Ovary (tissue), 7 donors: ENCODE measurements at regions not wholly inside any gene's neighbourhood (a gene's known extent, or its start where the extent isn't known, plus 50 kb on each side); places are given as distances from the start of the nearest gene placed in this dataset.
"Not testable (repeated sequence)": the region's sequence is repeated elsewhere in the genome, so short reads cannot be mapped to it uniquely, and the experiment has no call there.

Source experiments
- DNase-seq, 5 donors: peaks; one replicate each; pipeline ENCODE4 v3.0.0-alpha.2; 2019 to 2020
- H3K27ac ChIP-seq, 2 donors: fragments of 200-600 bp; one replicate each; pipeline versions ENCODE4 v1.5.1 to v1.8.0; 2019 to 2022
- H3K27me3 ChIP-seq: fragments of 200-600 bp; one replicate; pipeline ENCODE4 v1.8.0; 2022
- H3K36me3 ChIP-seq: fragments of 200-600 bp; sonication (generic); one replicate; pipeline ENCODE4 v1.5.1; 2019
- H3K4me1 ChIP-seq: one replicate; pipeline ENCODE4 v1.8.1; 2013; ENCODE audit warnings: mild to moderate bottlenecking, moderate library complexity; ENCODE audit not compliant: insufficient read depth
- H3K4me3 ChIP-seq: fragments of 200-600 bp; sonication (generic); one replicate; pipeline ENCODE4 v1.5.1; 2017
- H3K9me3 ChIP-seq, 2 donors: fragments of 200-600 bp in 1 of 2; sonication (generic) in 1 of 2; one replicate each; pipeline versions ENCODE4 v1.5.1 to v1.8.1; 2013 to 2019; ENCODE audit warnings: mild to moderate bottlenecking in 1 of 2, moderate library complexity in 1 of 2
- EP300 ChIP-seq: sonication (generic); formaldehyde crosslinking; IDR thresholded peaks from one replicate; pipeline ENCODE4 v1.6.1; 2017; ENCODE audit warnings: antibody characterized with exemption
- POLR2A ChIP-seq: fragments of 450-650 bp; IDR thresholded peaks from one replicate; pipeline ENCODE4 v1.6.1; 2017; ENCODE audit warnings: antibody characterized with exemption, mild to moderate bottlenecking, moderate library complexity
- WGBS, 3 donors: extraction: QIAGEN DNeasy Blood & Tissue Kit in 1 of 3; methylation state at CpG; one replicate each; pipeline versions ENCODE4 v1.1.5 to v1.1.7; 2013 to 2017; 5-methylcytosine and 5-hydroxymethylcytosine counted together
- intact Hi-C, 4 donors: fragments of 100-400 bp; cut with DNase I; formaldehyde crosslinking; loops; one replicate each; pipeline versions ENCODE4 v1.11.0 to v1.15.1; 2022 to 2023
- TF ChIP-seq, protein P1 (sequence below), 3 donors: fragments of 450-650 bp in 2 of 3; fragments of 200-600 bp in 1 of 3; IDR thresholded peaks; one replicate each; pipeline versions ENCODE4 v1.5.1 to v1.8.0; 2016 to 2022; ENCODE audit warnings: antibody characterized with exemption in 3 of 3, mild to moderate bottlenecking in 1 of 3
- donor health status: DM: no; HTN: no; CAD: no; lungs with moderate emphysema.
- donor health status: DM: no; HTN: no; CAD: no.
- donor health status: Bipolar disorder and iron deficiency.
- donor health status: DM: no; HTN: no; CAD: no.
- donor health status: DM: yes; HTN: yes; CAD: no.

DNA sequence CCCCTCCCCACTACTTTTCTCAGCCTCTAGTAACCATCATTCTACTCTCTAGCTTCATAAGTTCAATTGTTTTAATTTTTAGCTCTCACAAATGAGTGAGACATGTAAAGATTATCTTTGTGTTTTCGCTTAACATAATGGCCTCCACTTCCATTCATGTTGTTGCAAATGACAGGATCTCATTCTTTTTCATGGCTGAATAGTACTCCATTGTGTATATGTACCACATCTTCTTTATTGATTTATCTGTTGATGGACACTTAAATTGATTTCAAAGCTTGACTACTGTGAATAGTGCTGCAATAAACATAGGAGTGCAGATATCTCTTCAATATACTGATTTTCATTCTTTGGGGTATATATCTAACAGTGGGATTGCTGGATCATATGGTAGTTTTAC lies 699.8 kb upstream of the NR2F2 start:
- no peaks in the 10 kb centered on the region for H3K4me1 ChIP-seq
- TF ChIP-seq POLR2A, result no peak
- no peak for TF ChIP-seq EP300
- TF ChIP-seq, protein P1, sequence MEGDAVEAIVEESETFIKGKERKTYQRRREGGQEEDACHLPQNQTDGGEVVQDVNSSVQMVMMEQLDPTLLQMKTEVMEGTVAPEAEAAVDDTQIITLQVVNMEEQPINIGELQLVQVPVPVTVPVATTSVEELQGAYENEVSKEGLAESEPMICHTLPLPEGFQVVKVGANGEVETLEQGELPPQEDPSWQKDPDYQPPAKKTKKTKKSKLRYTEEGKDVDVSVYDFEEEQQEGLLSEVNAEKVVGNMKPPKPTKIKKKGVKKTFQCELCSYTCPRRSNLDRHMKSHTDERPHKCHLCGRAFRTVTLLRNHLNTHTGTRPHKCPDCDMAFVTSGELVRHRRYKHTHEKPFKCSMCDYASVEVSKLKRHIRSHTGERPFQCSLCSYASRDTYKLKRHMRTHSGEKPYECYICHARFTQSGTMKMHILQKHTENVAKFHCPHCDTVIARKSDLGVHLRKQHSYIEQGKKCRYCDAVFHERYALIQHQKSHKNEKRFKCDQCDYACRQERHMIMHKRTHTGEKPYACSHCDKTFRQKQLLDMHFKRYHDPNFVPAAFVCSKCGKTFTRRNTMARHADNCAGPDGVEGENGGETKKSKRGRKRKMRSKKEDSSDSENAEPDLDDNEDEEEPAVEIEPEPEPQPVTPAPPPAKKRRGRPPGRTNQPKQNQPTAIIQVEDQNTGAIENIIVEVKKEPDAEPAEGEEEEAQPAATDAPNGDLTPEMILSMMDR (IDR thresholded peaks at IDR 0.05), result no peak

DNA sequence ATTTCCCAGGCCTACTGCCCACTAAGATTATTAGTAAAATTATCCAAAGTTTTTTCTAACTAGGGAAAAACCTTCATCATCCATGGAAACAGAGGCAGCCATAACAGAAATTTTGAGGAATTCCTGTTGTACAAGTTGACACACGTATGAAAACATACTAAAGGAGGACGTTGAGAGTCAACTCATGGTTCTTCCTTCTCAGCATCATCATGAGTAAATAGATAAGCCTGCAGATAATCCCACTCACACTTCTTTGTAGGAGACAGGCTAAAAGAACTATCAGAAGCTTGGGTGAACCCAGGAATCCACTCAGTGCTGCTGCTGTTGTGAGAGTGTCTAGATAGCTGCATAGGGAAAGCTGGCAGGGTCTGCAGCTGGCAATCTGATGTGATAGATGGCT lies 694.8 kb upstream of the NR2F2 start:
- Histone ChIP-seq H3K4me3 (no peak overlapping the region), H3K36me3 (no peaks in the 10 kb centered on the region), H3K27ac (no peak overlapping the region), H3K9me3 (no peaks in the 10 kb centered on the region), H3K27me3 (no peaks in the 10 kb centered on the region), H3K4me1 (no peaks in the 10 kb centered on the region)
- 89 to 95% (median 90%) methylated on average over 2 of the region's 2 CpGs for WGBS, 3 donors
- TF ChIP-seq, protein P1 (IDR thresholded peaks at IDR 0.05), result no peak
- no peak for TF ChIP-seq POLR2A
- no peak for TF ChIP-seq EP300
- intact Hi-C loops, result no loop called here
- no peak for DNase-seq

More for the DNA sequence above, 699.8 kb upstream of the NR2F2 start:
- Histone ChIP-seq H3K27me3 (no peaks in the 10 kb centered on the region), H3K9me3 (no peaks in the 10 kb centered on the region), H3K36me3 (no peaks in the 10 kb centered on the region), H3K4me3 (no peak overlapping the region), H3K27ac (no peak overlapping the region)
- intact Hi-C loops, result no loop called here
- WGBS, 3 donors, result 98 to 100% (median 99%) methylated on average over 1 of the region's 1 CpG
- DNase-seq, result no peak

DNA sequence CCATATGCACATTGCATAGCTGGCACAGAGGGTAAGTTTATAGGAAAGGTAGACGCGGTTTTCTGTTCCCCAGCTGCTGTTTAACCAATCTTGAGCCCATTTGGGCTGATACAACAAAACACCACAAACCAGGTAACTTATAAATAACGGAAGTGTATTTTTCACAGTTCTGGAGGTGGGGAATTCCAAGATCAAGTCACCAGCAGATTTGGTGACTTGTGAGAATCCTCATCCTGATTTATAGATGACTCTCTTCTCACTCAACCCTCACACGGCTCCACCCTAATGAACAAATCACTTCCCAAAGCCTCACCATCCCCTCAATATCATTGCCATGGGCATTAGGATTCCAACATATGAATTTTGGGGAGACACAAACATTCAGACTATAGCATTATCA lies 694.4 kb upstream of the NR2F2 start:
- Histone ChIP-seq H3K9me3 (no peaks in the 10 kb centered on the region), H3K4me1 (no peaks in the 10 kb centered on the region), H3K27ac (no peak overlapping the region), H3K36me3 (no peaks in the 10 kb centered on the region), H3K4me3 (no peak overlapping the region), H3K27me3 (no peaks in the 10 kb centered on the region)
- WGBS, 3 donors, result 82 to 92% (median 91%) methylated on average over 4 of the region's 4 CpGs
- intact Hi-C loops, result no loop called here
- TF ChIP-seq EP300, result no peak
- TF ChIP-seq, protein P1 (IDR thresholded peaks at IDR 0.05), result no peak
- TF ChIP-seq POLR2A, result no peak
- no peak for DNase-seq

DNA sequence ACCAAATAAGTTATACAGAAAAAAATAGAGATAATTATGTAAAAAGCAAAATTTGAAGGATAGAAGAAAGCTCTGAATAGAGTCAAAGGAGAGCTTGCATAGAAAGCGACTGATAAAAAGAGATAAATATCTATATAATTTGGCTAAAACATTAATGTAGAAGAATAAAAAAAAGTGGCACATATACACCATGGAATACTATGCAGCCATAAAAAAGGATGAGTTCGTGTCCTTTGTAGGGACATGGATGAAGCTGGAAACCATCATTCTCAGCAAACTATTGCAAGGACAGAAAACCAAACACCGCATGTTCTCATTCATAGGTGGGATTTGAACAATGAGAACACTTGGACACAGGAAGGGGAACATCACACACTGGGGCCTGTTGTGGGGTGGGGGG lies 693.3 kb upstream of the NR2F2 start:
- H3K27ac ChIP-seq, H3K27me3 ChIP-seq, H3K9me3 ChIP-seq, intact Hi-C loops, H3K4me3 ChIP-seq, H3K36me3 ChIP-seq, H3K4me1 ChIP-seq, DNase-seq: not testable (repeated sequence)
- 96 to 98% (median 96%) methylated on average over 3 of the region's 3 CpGs for WGBS, 3 donors

DNA sequence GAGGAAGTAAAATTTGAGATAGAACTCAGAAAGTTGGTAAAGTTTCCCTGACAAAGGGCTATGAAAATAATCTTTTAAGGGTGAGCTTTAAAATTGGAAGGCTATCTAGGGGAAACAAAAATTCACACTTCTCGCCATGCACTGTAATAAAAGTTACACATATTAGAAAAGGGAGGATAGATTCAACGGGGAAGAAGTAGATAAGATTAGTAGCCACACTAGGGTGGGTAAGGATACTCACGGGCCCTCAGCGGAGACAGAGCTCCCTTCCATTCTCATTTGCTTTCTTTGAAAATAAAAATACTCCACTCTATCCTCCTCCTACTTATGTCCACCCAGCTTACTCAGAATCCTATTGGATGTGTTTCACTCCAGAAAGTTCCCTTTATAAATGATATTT lies 691.3 kb upstream of the NR2F2 start:
- 85 to 88% (median 88%) methylated on average over 4 of the region's 4 CpGs for WGBS, 3 donors
- TF ChIP-seq EP300 (no peak), POLR2A (no peak)
- TF ChIP-seq, protein P1 (IDR thresholded peaks at IDR 0.05), result no peak
- no peaks in the 10 kb centered on the region for H3K27me3 ChIP-seq
- H3K27ac ChIP-seq, result no peak overlapping the region
- H3K4me3 ChIP-seq, result no peak overlapping the region
- no peaks in the 10 kb centered on the region for H3K9me3 ChIP-seq
- no peaks in the 10 kb centered on the region for H3K4me1 ChIP-seq
- H3K36me3 ChIP-seq, result no peaks in the 10 kb centered on the region
- intact Hi-C loops, result no loop called here
- DNase-seq, result no peak
